ENCODE measurements at regions not wholly inside any gene's neighbourhood (a gene's known extent, or its start where the extent isn't known, plus 50 kb on each side); places are given as distances from the start of the nearest gene placed in this dataset.

GRCh38 chr3:160141485-160142185 is 83.6 kb upstream of the C3orf80 start:
- TF ChIP-seq CTCF (IDR thresholded peaks at IDR 0.05) = no peak
- no peak overlapping the region for H3K4me3 Mint-ChIP-seq
- no peaks in the 10 kb centered on the region for H3K4me1 Mint-ChIP-seq
- H3K27ac Mint-ChIP-seq = no peak overlapping the region
- no peak for DNase-seq
- peaks cover 9% of the 10 kb centered on the region for H3K27me3 Mint-ChIP-seq (ENCODE audit: low read depth, poor library complexity)
- peaks cover 26% of the 10 kb centered on the region for H3K9me3 Mint-ChIP-seq
- no peaks in the 10 kb centered on the region for H3K36me3 Mint-ChIP-seq (ENCODE audit: low read depth)

- TF ChIP-seq CTCF (IDR thresholded peaks at IDR 0.05) = no peak
- Mint-ChIP-seq H3K4me3 (no peak overlapping the region), H3K36me3 (ENCODE audit: low read depth) (no peaks in the 10 kb centered on the region), H3K4me1 (no peaks in the 10 kb centered on the region), H3K9me3 (peaks cover 26% of the 10 kb centered on the region), H3K27me3 (ENCODE audit: low read depth, poor library complexity) (peaks cover 12% of the 10 kb centered on the region), H3K27ac (no peak overlapping the region)
- DNase-seq = no peak
Measured at GRCh38 chr3:160143482-160143881, 81.7 kb upstream of the C3orf80 start.

- Mint-ChIP-seq H3K4me3 (no peak overlapping the region), H3K27ac (no peak overlapping the region), H3K27me3 (ENCODE audit: low read depth, poor library complexity) (peaks cover 13% of the 10 kb centered on the region), H3K9me3 (no peaks in the 10 kb centered on the region), H3K36me3 (ENCODE audit: low read depth) (no peaks in the 10 kb centered on the region), H3K4me1 (no peaks in the 10 kb centered on the region)
- no peak for TF ChIP-seq CTCF (IDR thresholded peaks at IDR 0.05)
- DNase-seq = no peak
Measured at GRCh38 chr3:160150066-160150465, 75.2 kb upstream of the C3orf80 start.

- H3K4me1 Mint-ChIP-seq = no peaks in the 10 kb centered on the region
- H3K36me3 Mint-ChIP-seq (ENCODE audit: low read depth) = no peaks in the 10 kb centered on the region
- DNase-seq = no peak
- H3K9me3 Mint-ChIP-seq = no peaks in the 10 kb centered on the region
- no peak for TF ChIP-seq CTCF (IDR thresholded peaks at IDR 0.05)
- no peak overlapping the region for H3K4me3 Mint-ChIP-seq
- H3K27ac Mint-ChIP-seq = no peak overlapping the region
- peaks cover 13% of the 10 kb centered on the region for H3K27me3 Mint-ChIP-seq (ENCODE audit: low read depth, poor library complexity)
Measured at GRCh38 chr3:160150525-160150924, 74.7 kb upstream of the C3orf80 start.

GRCh38 chr3:160152638-160153037 is 72.6 kb upstream of the C3orf80 start:
- Mint-ChIP-seq H3K9me3 (no peaks in the 10 kb centered on the region), H3K36me3 (ENCODE audit: low read depth) (no peaks in the 10 kb centered on the region), H3K27ac (no peak overlapping the region), H3K4me1 (no peaks in the 10 kb centered on the region), H3K4me3 (no peak overlapping the region), H3K27me3 (ENCODE audit: low read depth, poor library complexity) (peaks cover 10% of the 10 kb centered on the region)
- no peak for TF ChIP-seq CTCF (IDR thresholded peaks at IDR 0.05)
- no peak for DNase-seq

GRCh38 chr3:160154033-160154432 is 71.2 kb upstream of the C3orf80 start:
- no peak overlapping the region for H3K27ac Mint-ChIP-seq
- H3K4me3 Mint-ChIP-seq = no peak overlapping the region
- H3K9me3 Mint-ChIP-seq = no peaks in the 10 kb centered on the region
- H3K27me3 Mint-ChIP-seq (ENCODE audit: low read depth, poor library complexity) = peaks cover 6% of the 10 kb centered on the region
- TF ChIP-seq CTCF (IDR thresholded peaks at IDR 0.05) = no peak
- H3K4me1 Mint-ChIP-seq = peaks cover 1% of the 10 kb centered on the region
- H3K36me3 Mint-ChIP-seq (ENCODE audit: low read depth) = no peaks in the 10 kb centered on the region
- no peak for DNase-seq

Measured in nephron progenitor cell (in vitro differentiated cells).